Esophagus squamous epithelium (tissue), 4 donors: ENCODE measurements at regions not wholly inside any gene's neighbourhood (a gene's known extent, or its start where the extent isn't known, plus 50 kb on each side); places are given as distances from the start of the nearest gene placed in this dataset.

Experiments used
- CTCF ChIP-seq, 6 experiments: fragments of 450-650 bp in 4 of 6; fragments of 200-600 bp in 2 of 6; sonication (generic) in 2 of 6; IDR thresholded peaks; one replicate each; pipeline ENCODE4 v1.5.1; 2016 to 2019; ENCODE audit warnings: antibody characterized with exemption in 6 of 6, mild to moderate bottlenecking in 4 of 6, moderate library complexity in 4 of 6
- POLR2A ChIP-seq, 4 donors: fragments of 450-650 bp; IDR thresholded peaks; one replicate each; pipeline ENCODE4 v1.6.1; 2017; ENCODE audit warnings: antibody characterized with exemption in 4 of 4, mild to moderate bottlenecking in 4 of 4, moderate library complexity in 3 of 4

- TF ChIP-seq CTCF (IDR thresholded peaks at IDR 0.05) (no peak), POLR2A (IDR thresholded peaks at IDR 0.05) (no peak)
These were observed 164.4 kb upstream of the ZRANB2 start for GRCh38 chr1:71245246-71245645.
